ENCODE measurements at regions not wholly inside any gene's neighbourhood (a gene's known extent, or its start where the extent isn't known, plus 50 kb on each side); places are given as distances from the start of the nearest gene placed in this dataset.

DNA sequence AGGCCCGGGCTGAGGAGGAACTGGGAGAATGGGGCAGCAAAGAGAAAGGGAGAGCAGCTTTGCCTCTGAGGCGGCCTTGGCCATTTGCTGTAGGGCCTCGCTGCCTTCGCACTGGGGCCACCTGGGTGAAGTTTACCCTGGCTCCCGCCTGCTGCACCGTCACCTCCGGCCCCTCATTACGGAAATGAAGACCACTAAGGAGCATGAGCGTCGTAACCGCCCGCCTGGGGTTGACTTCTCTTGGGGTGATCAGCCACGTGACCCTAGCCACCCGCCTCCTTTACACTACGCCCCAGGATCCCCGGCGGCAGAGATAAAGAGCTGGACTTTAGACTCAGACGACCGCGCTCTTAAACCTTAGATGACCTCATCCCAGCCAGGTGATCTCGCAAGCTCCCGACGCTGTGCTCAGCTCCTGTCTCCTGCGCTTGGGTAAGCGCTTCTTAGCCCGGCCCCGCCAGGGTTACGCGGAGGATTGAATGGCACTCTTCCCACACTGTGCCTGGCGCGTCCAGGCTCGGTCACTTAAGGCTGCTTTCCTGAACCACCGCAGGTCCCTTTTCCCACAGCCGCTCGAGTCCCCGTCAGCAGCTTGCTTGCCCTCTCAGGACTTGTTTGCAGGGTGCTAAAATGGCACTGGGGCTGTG lies 107.9 kb upstream of the LARP1 start:
- Histone ChIP-seq H2BK120ac (replicated peaks; ENCODE audit: low read depth, low read length) (no peak overlapping the region), H4K20me1 (replicated peaks in 1 of 2; ENCODE audit: control insufficient read depth in 1 of 2, insufficient read depth in 2 of 2, low read length in 2 of 2) (no peaks in the 10 kb centered on the region), H3K27ac (ENCODE audit: low read depth, low read length) (no peak overlapping the region), H4K5ac (ENCODE audit: insufficient read length, low read depth, low read length) (no peak overlapping the region), H3K4me3 (ENCODE audit: extremely low read depth in 1 of 4, insufficient read depth in 2 of 4, low read depth in 3 of 4, low read length in 4 of 4) (peak overlapping the region; percentile 11 to 53 (median 38); a peak in 7 of 8 replicates), H2BK20ac (ENCODE audit: low read length) (0 out of 2 replicates have a peak overlapping the region, but pooled peaks have one; percentile 37), H3K4me2 (ENCODE audit: insufficient read depth in 1 of 2, low read depth in 2 of 2, low read length in 2 of 2) (peak overlapping the region; percentile 63 to 69), H2BK12ac (ENCODE audit: low read depth, low read length) (no peak overlapping the region; the same call in 1 of the 2 replicates), H3K56ac (replicated peaks; ENCODE audit: insufficient read length, low read depth, low read length) (no peak overlapping the region), H3K14ac (ENCODE audit: insufficient read length) (no peak overlapping the region), H3K36me3 (ENCODE audit: control insufficient read depth in 2 of 4, insufficient read depth in 4 of 4, low read length in 3 of 4) (no peaks in the 10 kb centered on the region), H3K9me3 (ENCODE audit: insufficient read depth in 2 of 2, low read depth in 1 of 2, low read length in 1 of 2) (peaks cover 3 to 6% of the 10 kb centered on the region in 2 experiments; a peak in 1 of 4 replicates), H3K79me2 (ENCODE audit: control insufficient read depth in 1 of 2, insufficient read depth in 2 of 2, low read length in 2 of 2) (no peaks in the 10 kb centered on the region), H2AK5ac (ENCODE audit: low read depth, low read length) (no peak overlapping the region), H4K91ac (replicated peaks; ENCODE audit: insufficient read length, low read length) (peak overlapping the region; percentile 54), H2BK5ac (ENCODE audit: low read depth, low read length) (peak overlapping the region; percentile 35; the same call in 1 of the 2 replicates), H3K23ac (ENCODE audit: insufficient read length) (no peak overlapping the region), H3K79me1 (ENCODE audit: low read depth, low read length) (no peaks in the 10 kb centered on the region), H2BK15ac (ENCODE audit: low read length) (peak overlapping the region; percentile 83; the same call in 1 of the 2 replicates), H3K23me2 (ENCODE audit: low read depth, low read length) (peaks cover 2% of the 10 kb centered on the region; the same call in 1 of the 2 replicates), H4K8ac (ENCODE audit: extremely low read depth, insufficient read depth, low read length) (peak overlapping the region; percentile 73; the same call in 1 of the 2 replicates), H3K18ac (ENCODE audit: extremely low read depth, low read length) (peak overlapping the region; percentile 83; the same call in 1 of the 2 replicates), H2AFZ (ENCODE audit: low read length) (peak overlapping the region; percentile 84), H3K4me1 (replicated peaks in 1 of 4; ENCODE audit: control insufficient read depth in 3 of 4, insufficient read depth in 4 of 4, low read length in 3 of 4) (peaks cover 0 to 9% (median 5%) of the 10 kb centered on the region in 4 experiments; a peak in 4 of 7 replicates), H3K4ac (replicated peaks; ENCODE audit: insufficient read length, low read depth, low read length) (no peak overlapping the region), H3K27me3 (replicated peaks in 1 of 4; ENCODE audit: control insufficient read depth in 3 of 4, extremely low read depth in 1 of 4, insufficient read depth in 3 of 4, low read length in 3 of 4) (peaks cover 0 to 19% (median 12%) of the 10 kb centered on the region in 4 experiments; a peak in 5 of 7 replicates), H3K9ac (replicated peaks in 1 of 4; ENCODE audit: extremely low read depth in 1 of 4, low read depth in 3 of 4, low read length in 3 of 4) (0 out of 7 replicates have a peak overlapping the region, but pooled peaks of 2 of the 4 experiments have one; percentile 5 to 20)
- POLR2A ChIA-PET (ENCODE audit: partially characterized antibody), result interaction anchor here (0.6 to 1.8 kb wide), 8 partner anchors 14 to 220 kb away, joined by 3 to 5 read pairs (median 3); partner anchors contain the start of gene CNOT8
- CTCF ChIA-PET (ENCODE audit: partially characterized antibody), result interaction anchor here (0.6 to 4.3 kb wide), 12 partner anchors 9 to 235 kb away, joined by 3 to 25 read pairs (median 3); no protein-coding TSS in a partner anchor
- 7% methylated on average over 36 of the region's 36 CpGs; no CpG with 5 or more reads in 1 of the 2 experiments for WGBS, 2 experiments (ENCODE audit: extremely low coverage in 1 of 2, insufficient coverage in 1 of 2, insufficient read length in 1 of 2, insufficient replicate concordance in 2 of 2, low coverage in 1 of 2, low lambda C conversion rate in 2 of 2, missing lambda C conversion rate in 1 of 2)
- DNase-seq (ENCODE audit: low read depth in 1 of 2, low spot score in 2 of 2), result peak; percentile 34 to 73
- no peak for FAIRE-seq
- TF ChIP-seq, protein P1, sequence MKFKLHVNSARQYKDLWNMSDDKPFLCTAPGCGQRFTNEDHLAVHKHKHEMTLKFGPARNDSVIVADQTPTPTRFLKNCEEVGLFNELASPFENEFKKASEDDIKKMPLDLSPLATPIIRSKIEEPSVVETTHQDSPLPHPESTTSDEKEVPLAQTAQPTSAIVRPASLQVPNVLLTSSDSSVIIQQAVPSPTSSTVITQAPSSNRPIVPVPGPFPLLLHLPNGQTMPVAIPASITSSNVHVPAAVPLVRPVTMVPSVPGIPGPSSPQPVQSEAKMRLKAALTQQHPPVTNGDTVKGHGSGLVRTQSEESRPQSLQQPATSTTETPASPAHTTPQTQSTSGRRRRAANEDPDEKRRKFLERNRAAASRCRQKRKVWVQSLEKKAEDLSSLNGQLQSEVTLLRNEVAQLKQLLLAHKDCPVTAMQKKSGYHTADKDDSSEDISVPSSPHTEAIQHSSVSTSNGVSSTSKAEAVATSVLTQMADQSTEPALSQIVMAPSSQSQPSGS (IDR thresholded peaks at IDR 0.05; ENCODE audit: low read length), result peak; percentile 78
- TF ChIP-seq SP1 (IDR thresholded peaks at IDR 0.05; ENCODE audit: low read depth, low read length) (no peak), MAFK (IDR thresholded peaks at IDR 0.05; ENCODE audit: low read depth, low read length) (no peak)
- TF ChIP-seq, protein P2, sequence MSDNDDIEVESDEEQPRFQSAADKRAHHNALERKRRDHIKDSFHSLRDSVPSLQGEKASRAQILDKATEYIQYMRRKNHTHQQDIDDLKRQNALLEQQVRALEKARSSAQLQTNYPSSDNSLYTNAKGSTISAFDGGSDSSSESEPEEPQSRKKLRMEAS (IDR thresholded peaks at IDR 0.05), result peak; percentile 96
- TF ChIP-seq, protein P3, sequence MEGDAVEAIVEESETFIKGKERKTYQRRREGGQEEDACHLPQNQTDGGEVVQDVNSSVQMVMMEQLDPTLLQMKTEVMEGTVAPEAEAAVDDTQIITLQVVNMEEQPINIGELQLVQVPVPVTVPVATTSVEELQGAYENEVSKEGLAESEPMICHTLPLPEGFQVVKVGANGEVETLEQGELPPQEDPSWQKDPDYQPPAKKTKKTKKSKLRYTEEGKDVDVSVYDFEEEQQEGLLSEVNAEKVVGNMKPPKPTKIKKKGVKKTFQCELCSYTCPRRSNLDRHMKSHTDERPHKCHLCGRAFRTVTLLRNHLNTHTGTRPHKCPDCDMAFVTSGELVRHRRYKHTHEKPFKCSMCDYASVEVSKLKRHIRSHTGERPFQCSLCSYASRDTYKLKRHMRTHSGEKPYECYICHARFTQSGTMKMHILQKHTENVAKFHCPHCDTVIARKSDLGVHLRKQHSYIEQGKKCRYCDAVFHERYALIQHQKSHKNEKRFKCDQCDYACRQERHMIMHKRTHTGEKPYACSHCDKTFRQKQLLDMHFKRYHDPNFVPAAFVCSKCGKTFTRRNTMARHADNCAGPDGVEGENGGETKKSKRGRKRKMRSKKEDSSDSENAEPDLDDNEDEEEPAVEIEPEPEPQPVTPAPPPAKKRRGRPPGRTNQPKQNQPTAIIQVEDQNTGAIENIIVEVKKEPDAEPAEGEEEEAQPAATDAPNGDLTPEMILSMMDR (IDR thresholded peaks at IDR 0.05; ENCODE audit: control extremely low read depth in 1 of 3, insufficient read depth in 1 of 3, low read depth in 1 of 3, low read length in 3 of 3), result no peak
- TF ChIP-seq, protein P4, sequence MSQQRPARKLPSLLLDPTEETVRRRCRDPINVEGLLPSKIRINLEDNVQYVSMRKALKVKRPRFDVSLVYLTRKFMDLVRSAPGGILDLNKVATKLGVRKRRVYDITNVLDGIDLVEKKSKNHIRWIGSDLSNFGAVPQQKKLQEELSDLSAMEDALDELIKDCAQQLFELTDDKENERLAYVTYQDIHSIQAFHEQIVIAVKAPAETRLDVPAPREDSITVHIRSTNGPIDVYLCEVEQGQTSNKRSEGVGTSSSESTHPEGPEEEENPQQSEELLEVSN (IDR thresholded peaks at IDR 0.05), result peak; percentile 97
